Liver (tissue), 8 donors: ENCODE measurements at regions not wholly inside any gene's neighbourhood (a gene's known extent, or its start where the extent isn't known, plus 50 kb on each side); places are given as distances from the start of the nearest gene placed in this dataset.

Experiments used
- DNase-seq: peaks from one replicate; pipeline ENCODE4 v3.0.0-alpha.2; 2017; ENCODE audit warnings: low spot score
- H3K27ac ChIP-seq, 2 donors: one replicate each; pipeline ENCODE4 v1.7.0; 2013; ENCODE audit warnings: inconsistent platforms in 2 of 2, low read length in 2 of 2, control low read depth in 1 of 2, low read depth in 1 of 2, mild to moderate bottlenecking in 1 of 2
- H3K27me3 ChIP-seq, 4 donors: one replicate each; pipeline versions ENCODE4 v1.6.1 to v1.7.0; 2013; ENCODE audit warnings: low read length in 3 of 4, inconsistent platforms in 1 of 4, mild to moderate bottlenecking in 1 of 4, moderate library complexity in 1 of 4; ENCODE audit not compliant: control insufficient read depth in 4 of 4, insufficient read depth in 4 of 4
- H3K36me3 ChIP-seq, 4 donors: one replicate each; pipeline versions ENCODE4 v1.6.1 to v1.7.0; 2013; ENCODE audit warnings: low read length in 3 of 4, mild to moderate bottlenecking in 3 of 4, low read depth in 1 of 4, moderate library complexity in 1 of 4; ENCODE audit not compliant: control insufficient read depth in 4 of 4, insufficient read depth in 3 of 4
- H3K4me1 ChIP-seq, 4 donors: one replicate each; pipeline versions ENCODE4 v1.6.1 to v1.7.0; 2013; ENCODE audit warnings: low read length in 3 of 4, mild to moderate bottlenecking in 3 of 4, moderate library complexity in 1 of 4; ENCODE audit not compliant: control insufficient read depth in 4 of 4, insufficient read depth in 4 of 4
- H3K4me3 ChIP-seq, 3 donors: one replicate each; pipeline versions ENCODE4 v1.6.1 to v1.7.0; 2013; ENCODE audit warnings: low read length in 3 of 3, control low read depth in 1 of 3, low read depth in 1 of 3, mild to moderate bottlenecking in 1 of 3
- H3K9ac ChIP-seq, 2 donors: one replicate each; pipeline ENCODE4 v1.7.0; 2013; ENCODE audit warnings: low read length in 2 of 2, mild to moderate bottlenecking in 2 of 2, moderate library complexity in 2 of 2, control low read depth in 1 of 2, low read depth in 1 of 2
- H3K9me3 ChIP-seq, 4 donors: one replicate each; pipeline versions ENCODE4 v1.6.1 to v1.7.0; 2013; ENCODE audit warnings: low read length in 3 of 4; ENCODE audit not compliant: control insufficient read depth in 4 of 4
- EGR1 ChIP-seq, 2 donors: IDR thresholded peaks; 2 replicates each; pipeline ENCODE4 v1.6.1; 2016 to 2018; ENCODE audit warnings: antibody characterized with exemption in 2 of 2, low read depth in 2 of 2
- FOXA1 ChIP-seq: IDR thresholded peaks from 2 replicates; pipeline ENCODE4 v1.6.1; 2016; ENCODE audit warnings: antibody characterized with exemption
- GABPA ChIP-seq, 2 donors: IDR thresholded peaks in 1 of 2; conservative IDR thresholded peaks in 1 of 2; 2 replicates each; pipeline ENCODE4 v1.6.1; 2016; ENCODE audit warnings: antibody characterized with exemption in 2 of 2, mild to moderate bottlenecking in 1 of 2, moderate library complexity in 1 of 2
- HNF4A ChIP-seq, 2 donors: conservative IDR thresholded peaks; 2 replicates each; pipeline ENCODE4 v1.6.1; 2016; ENCODE audit warnings: antibody characterized with exemption in 2 of 2, mild to moderate bottlenecking in 2 of 2
- HNF4G ChIP-seq: IDR thresholded peaks from 2 replicates; pipeline ENCODE4 v1.6.1; 2016; ENCODE audit warnings: antibody characterized with exemption
- JUND ChIP-seq, 2 donors: IDR thresholded peaks; 2 replicates each; pipeline ENCODE4 v1.6.1; 2016; ENCODE audit warnings: antibody characterized with exemption in 2 of 2
- NR2F2 ChIP-seq: IDR thresholded peaks from 2 replicates; pipeline ENCODE4 v1.6.1; 2016; ENCODE audit warnings: antibody characterized with exemption
- RXRA ChIP-seq, 2 donors: IDR thresholded peaks; 2 replicates each; pipeline ENCODE4 v1.6.1; 2017 to 2018; ENCODE audit warnings: antibody characterized with exemption in 2 of 2, mild to moderate bottlenecking in 1 of 2
- TAF1 ChIP-seq: conservative IDR thresholded peaks from 2 replicates; pipeline ENCODE4 v1.6.1; 2016; ENCODE audit warnings: antibody characterized with exemption, mild to moderate bottlenecking
- ZBTB33 ChIP-seq: IDR thresholded peaks from 2 replicates; pipeline ENCODE4 v1.6.1; 2016; ENCODE audit warnings: antibody characterized with exemption
- WGBS: extraction: QIAGEN DNeasy Blood & Tissue Kit; methylation state at CpG from one replicate; pipeline ENCODE4 v1.1.7; 2013; 5-methylcytosine and 5-hydroxymethylcytosine counted together
- TF ChIP-seq, protein P1 (sequence below): IDR thresholded peaks from 2 replicates; pipeline ENCODE4 v1.6.1; 2016; ENCODE audit warnings: antibody characterized with exemption, mild to moderate bottlenecking
- TF ChIP-seq, protein P2 (sequence below): fragments of 150-350 bp; IDR thresholded peaks from 2 replicates; pipeline ENCODE4 v1.5.1; 2017; ENCODE audit warnings: improper control_type of control experiment, low read depth, low read length; ENCODE audit not compliant: missing input control
- donor health status: healthy.
- donor health status: healthy.
- donor health status: healthy.
- donor health status: healthy.
- donor health status: healthy.

- Histone ChIP-seq H3K9me3 (no peaks in the 10 kb centered on the region), H3K4me1 (no peaks in the 10 kb centered on the region), H3K27ac (no peak overlapping the region), H3K9ac (no peak overlapping the region), H3K27me3 (no peaks in the 10 kb centered on the region), H3K4me3 (no peak overlapping the region), H3K36me3 (no peaks in the 10 kb centered on the region)
- DNase-seq = no peak
- WGBS = 98% methylated on average over 2 of the region's 2 CpGs
- TF ChIP-seq JUND (IDR thresholded peaks at IDR 0.05) (no peak), RXRA (IDR thresholded peaks at IDR 0.05) (no peak), TAF1 (no peak), GABPA (IDR thresholded peaks at IDR 0.05 in 1 of 2, conservative IDR thresholded peaks at IDR 0.05 in 1 of 2) (no peak), NR2F2 (no peak), ZBTB33 (no peak), HNF4A (conservative IDR thresholded peaks at IDR 0.05) (no peak), HNF4G (no peak), EGR1 (IDR thresholded peaks at IDR 0.05; ENCODE audit: low read depth in 2 of 2) (no peak)
- TF ChIP-seq, protein P1, sequence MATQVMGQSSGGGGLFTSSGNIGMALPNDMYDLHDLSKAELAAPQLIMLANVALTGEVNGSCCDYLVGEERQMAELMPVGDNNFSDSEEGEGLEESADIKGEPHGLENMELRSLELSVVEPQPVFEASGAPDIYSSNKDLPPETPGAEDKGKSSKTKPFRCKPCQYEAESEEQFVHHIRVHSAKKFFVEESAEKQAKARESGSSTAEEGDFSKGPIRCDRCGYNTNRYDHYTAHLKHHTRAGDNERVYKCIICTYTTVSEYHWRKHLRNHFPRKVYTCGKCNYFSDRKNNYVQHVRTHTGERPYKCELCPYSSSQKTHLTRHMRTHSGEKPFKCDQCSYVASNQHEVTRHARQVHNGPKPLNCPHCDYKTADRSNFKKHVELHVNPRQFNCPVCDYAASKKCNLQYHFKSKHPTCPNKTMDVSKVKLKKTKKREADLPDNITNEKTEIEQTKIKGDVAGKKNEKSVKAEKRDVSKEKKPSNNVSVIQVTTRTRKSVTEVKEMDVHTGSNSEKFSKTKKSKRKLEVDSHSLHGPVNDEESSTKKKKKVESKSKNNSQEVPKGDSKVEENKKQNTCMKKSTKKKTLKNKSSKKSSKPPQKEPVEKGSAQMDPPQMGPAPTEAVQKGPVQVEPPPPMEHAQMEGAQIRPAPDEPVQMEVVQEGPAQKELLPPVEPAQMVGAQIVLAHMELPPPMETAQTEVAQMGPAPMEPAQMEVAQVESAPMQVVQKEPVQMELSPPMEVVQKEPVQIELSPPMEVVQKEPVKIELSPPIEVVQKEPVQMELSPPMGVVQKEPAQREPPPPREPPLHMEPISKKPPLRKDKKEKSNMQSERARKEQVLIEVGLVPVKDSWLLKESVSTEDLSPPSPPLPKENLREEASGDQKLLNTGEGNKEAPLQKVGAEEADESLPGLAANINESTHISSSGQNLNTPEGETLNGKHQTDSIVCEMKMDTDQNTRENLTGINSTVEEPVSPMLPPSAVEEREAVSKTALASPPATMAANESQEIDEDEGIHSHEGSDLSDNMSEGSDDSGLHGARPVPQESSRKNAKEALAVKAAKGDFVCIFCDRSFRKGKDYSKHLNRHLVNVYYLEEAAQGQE = no peak
Observed at GRCh38 chr1:47627016-47627415, 189.2 kb downstream of the FOXD2 start.

GRCh38 chr1:47627471-47628370 lies 189.9 kb downstream of the FOXD2 start:
- DNase-seq = no peak
- Histone ChIP-seq H3K4me3 (no peak overlapping the region), H3K9ac (no peak overlapping the region), H3K27me3 (no peaks in the 10 kb centered on the region), H3K4me1 (no peaks in the 10 kb centered on the region), H3K36me3 (no peaks in the 10 kb centered on the region), H3K27ac (no peak overlapping the region), H3K9me3 (no peaks in the 10 kb centered on the region)
- WGBS = 85% methylated on average over 23 of the region's 23 CpGs
- TF ChIP-seq NR2F2 (no peak), HNF4A (conservative IDR thresholded peaks at IDR 0.05) (no peak), FOXA1 (no peak)
- TF ChIP-seq, protein P2, sequence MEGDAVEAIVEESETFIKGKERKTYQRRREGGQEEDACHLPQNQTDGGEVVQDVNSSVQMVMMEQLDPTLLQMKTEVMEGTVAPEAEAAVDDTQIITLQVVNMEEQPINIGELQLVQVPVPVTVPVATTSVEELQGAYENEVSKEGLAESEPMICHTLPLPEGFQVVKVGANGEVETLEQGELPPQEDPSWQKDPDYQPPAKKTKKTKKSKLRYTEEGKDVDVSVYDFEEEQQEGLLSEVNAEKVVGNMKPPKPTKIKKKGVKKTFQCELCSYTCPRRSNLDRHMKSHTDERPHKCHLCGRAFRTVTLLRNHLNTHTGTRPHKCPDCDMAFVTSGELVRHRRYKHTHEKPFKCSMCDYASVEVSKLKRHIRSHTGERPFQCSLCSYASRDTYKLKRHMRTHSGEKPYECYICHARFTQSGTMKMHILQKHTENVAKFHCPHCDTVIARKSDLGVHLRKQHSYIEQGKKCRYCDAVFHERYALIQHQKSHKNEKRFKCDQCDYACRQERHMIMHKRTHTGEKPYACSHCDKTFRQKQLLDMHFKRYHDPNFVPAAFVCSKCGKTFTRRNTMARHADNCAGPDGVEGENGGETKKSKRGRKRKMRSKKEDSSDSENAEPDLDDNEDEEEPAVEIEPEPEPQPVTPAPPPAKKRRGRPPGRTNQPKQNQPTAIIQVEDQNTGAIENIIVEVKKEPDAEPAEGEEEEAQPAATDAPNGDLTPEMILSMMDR = no peak
